Osteoblast (primary cell): ENCODE measurements at regions not wholly inside any gene's neighbourhood (a gene's known extent, or its start where the extent isn't known, plus 50 kb on each side); places are given as distances from the start of the nearest gene placed in this dataset.

Source experiments
- DNase-seq: peaks from one replicate; pipeline ENCODE4 v3.0.0; 2011; ENCODE audit warnings: low spot score, mixed read lengths; ENCODE audit not compliant: insufficient read length; ENCODE audit errors: missing footprints
- H2AFZ ChIP-seq: 2 replicates; pipeline ENCODE4 v1.6.0; 2011; ENCODE audit warnings: mild to moderate bottlenecking, low read length
- H3K27ac ChIP-seq: 2 replicates; pipeline ENCODE4 v1.5.1; 2011; ENCODE audit warnings: mild to moderate bottlenecking, low read depth, low read length, moderate library complexity
- H3K27me3 ChIP-seq: 2 replicates; pipeline ENCODE4 v1.6.0; 2012; ENCODE audit warnings: mild to moderate bottlenecking, control low read depth, inconsistent platforms, low read length, moderate library complexity; ENCODE audit not compliant: insufficient read depth
- H3K36me3 ChIP-seq: 2 replicates; pipeline ENCODE4 v1.5.1; 2011; ENCODE audit warnings: mild to moderate bottlenecking, low read length, control low read depth, moderate library complexity; ENCODE audit not compliant: insufficient read depth
- H3K4me1 ChIP-seq: 2 replicates; pipeline ENCODE4 v1.5.1; 2011; ENCODE audit warnings: mild to moderate bottlenecking, low read length, control low read depth, moderate library complexity; ENCODE audit not compliant: insufficient read depth
- H3K4me2 ChIP-seq: 2 replicates; pipeline ENCODE4 v1.6.0; 2011; ENCODE audit warnings: mild to moderate bottlenecking, low read length; ENCODE audit not compliant: insufficient read depth
- H3K4me3 ChIP-seq: fragments of 200-600 bp; sonication (generic); 3 replicates; pipeline ENCODE4 v1.5.1; 2012; ENCODE audit warnings: mild to moderate bottlenecking, low read length, inconsistent platforms; ENCODE audit not compliant: insufficient read depth
- H3K79me2 ChIP-seq: 2 replicates; pipeline ENCODE4 v1.6.0; 2012; ENCODE audit warnings: mild to moderate bottlenecking, low read length, control low read depth, inconsistent platforms; ENCODE audit not compliant: insufficient read depth
- H3K9me3 ChIP-seq: 2 replicates; pipeline ENCODE4 v1.5.1; 2011; ENCODE audit warnings: low read depth, low read length, control low read depth
- H4K20me1 ChIP-seq: 2 replicates; pipeline ENCODE4 v1.6.0; 2012; ENCODE audit warnings: mild to moderate bottlenecking, low read length, control low read depth; ENCODE audit not compliant: insufficient read depth
- CTCF ChIP-seq: IDR thresholded peaks from 2 replicates; pipeline ENCODE4 v1.5.1; 2011; ENCODE audit warnings: mild to moderate bottlenecking, low read depth, low read length, moderate library complexity; ENCODE audit errors: extremely low read depth

GRCh38 chr5:25618821-25619220 lies 974.0 kb upstream of the CDH10 start:
- H2AFZ ChIP-seq, result no peak overlapping the region
- no peaks in the 10 kb centered on the region for H4K20me1 ChIP-seq
- no peak overlapping the region for H3K27ac ChIP-seq
- no peaks in the 10 kb centered on the region for H3K36me3 ChIP-seq
- no peak overlapping the region for H3K4me3 ChIP-seq
- no peak for TF ChIP-seq CTCF
- no peak overlapping the region for H3K4me2 ChIP-seq
- H3K79me2 ChIP-seq, result no peaks in the 10 kb centered on the region
- H3K4me1 ChIP-seq, result no peaks in the 10 kb centered on the region
- H3K27me3 ChIP-seq, result no peaks in the 10 kb centered on the region
- H3K9me3 ChIP-seq, result peaks cover 2% of the 10 kb centered on the region
- peak; percentile 69 for DNase-seq

GRCh38 chr5:25614466-25614865 lies 969.7 kb upstream of the CDH10 start:
- H3K9me3 ChIP-seq, result peaks cover 2% of the 10 kb centered on the region
- H4K20me1 ChIP-seq, result no peaks in the 10 kb centered on the region
- H3K79me2 ChIP-seq, result no peaks in the 10 kb centered on the region
- no peaks in the 10 kb centered on the region for H3K27me3 ChIP-seq
- H2AFZ ChIP-seq, result no peak overlapping the region
- TF ChIP-seq CTCF, result no peak
- no peaks in the 10 kb centered on the region for H3K36me3 ChIP-seq
- no peak overlapping the region for H3K4me2 ChIP-seq
- no peak overlapping the region for H3K4me3 ChIP-seq
- no peak overlapping the region for H3K27ac ChIP-seq
- DNase-seq, result no peak
- no peaks in the 10 kb centered on the region for H3K4me1 ChIP-seq

- no peak overlapping the region for H2AFZ ChIP-seq
- H3K4me3 ChIP-seq, result no peak overlapping the region
- H3K9me3 ChIP-seq, result peaks cover 3% of the 10 kb centered on the region
- H3K27me3 ChIP-seq, result no peaks in the 10 kb centered on the region
- H4K20me1 ChIP-seq, result no peaks in the 10 kb centered on the region
- H3K27ac ChIP-seq, result no peak overlapping the region
- no peaks in the 10 kb centered on the region for H3K4me1 ChIP-seq
- TF ChIP-seq CTCF, result no peak
- no peak overlapping the region for H3K4me2 ChIP-seq
- DNase-seq, result no peak
- no peaks in the 10 kb centered on the region for H3K36me3 ChIP-seq
- H3K79me2 ChIP-seq, result no peaks in the 10 kb centered on the region
Measured at GRCh38 chr5:25604681-25605080, 959.9 kb upstream of the CDH10 start.

- Histone ChIP-seq H3K79me2 (no peaks in the 10 kb centered on the region), H3K9me3 (no peaks in the 10 kb centered on the region), H4K20me1 (no peaks in the 10 kb centered on the region), H3K27ac (no peak overlapping the region), H3K36me3 (no peaks in the 10 kb centered on the region), H3K4me2 (no peak overlapping the region), H2AFZ (no peak overlapping the region), H3K27me3 (no peaks in the 10 kb centered on the region), H3K4me3 (no peak overlapping the region), H3K4me1 (no peaks in the 10 kb centered on the region)
- DNase-seq, result no peak
- TF ChIP-seq CTCF, result no peak
Measured at GRCh38 chr5:25579111-25579510, 934.3 kb upstream of the CDH10 start.
